Karpas-422 (cell line): ENCODE measurements at regions not wholly inside any gene's neighbourhood (a gene's known extent, or its start where the extent isn't known, plus 50 kb on each side); places are given as distances from the start of the nearest gene placed in this dataset.

ENCODE experiments used
- DNase-seq: peaks from one replicate; pipeline ENCODE4 v3.0.0-alpha.2; 2015
- H2AFZ ChIP-seq: fragments of 200-600 bp; sonication (generic); 2 replicates; pipeline ENCODE4 v1.6.1; 2014; ENCODE audit warnings: antibody characterized with exemption, low read length, mixed read lengths
- H3K27ac ChIP-seq: fragments of 200-600 bp; sonication (generic); 2 replicates; pipeline ENCODE4 v1.5.1; 2014; ENCODE audit warnings: mild to moderate bottlenecking, low read length, moderate library complexity
- H3K27me3 ChIP-seq: fragments of 200-600 bp; sonication (generic); 2 replicates; pipeline ENCODE4 v1.6.1; 2014; ENCODE audit warnings: low read length, mixed read lengths
- H3K36me3 ChIP-seq: fragments of 200-600 bp; sonication (generic); 2 replicates; pipeline ENCODE4 v1.6.1; 2014; ENCODE audit warnings: low read length, mixed read lengths; ENCODE audit not compliant: insufficient read depth
- H3K4me1 ChIP-seq: fragments of 200-600 bp; sonication (generic); 2 replicates; pipeline ENCODE4 v1.6.1; 2014; ENCODE audit warnings: mild to moderate bottlenecking, low read length, mixed read lengths
- H3K4me2 ChIP-seq: fragments of 200-600 bp; sonication (generic); 2 replicates; pipeline ENCODE4 v1.6.1; 2014; ENCODE audit warnings: low read length, low read depth, mild to moderate bottlenecking; ENCODE audit not compliant: poor library complexity, severe bottlenecking
- H3K4me3 ChIP-seq: fragments of 200-600 bp; sonication (generic); 2 replicates; pipeline ENCODE4 v1.5.1; 2014; ENCODE audit warnings: mild to moderate bottlenecking, antibody characterized with exemption, low read length, mixed read lengths
- H3K79me2 ChIP-seq: fragments of 200-600 bp; sonication (generic); 2 replicates; pipeline ENCODE4 v1.6.1; 2014; ENCODE audit warnings: mild to moderate bottlenecking, low read length, mixed read lengths
- H3K9ac ChIP-seq: fragments of 200-600 bp; sonication (generic); 2 replicates; pipeline ENCODE4 v1.6.0; 2014; ENCODE audit warnings: low read length
- H3K9me2 ChIP-seq: fragments of 200-600 bp; sonication (generic), shearing (Covaris generic); replicated peaks from 2 replicates; pipeline ENCODE4 v1.6.0; 2014; ENCODE audit warnings: mild to moderate bottlenecking, low read length, moderate library complexity; ENCODE audit not compliant: insufficient read depth
- H3K9me3 ChIP-seq: fragments of 300-700, 200-600 bp; sonication (generic); 2 replicates; pipeline ENCODE4 v1.6.1; 2014; ENCODE audit warnings: low read length, mixed read lengths
- H4K20me1 ChIP-seq: fragments of 200-600 bp; sonication (generic); 2 replicates; pipeline ENCODE4 v1.6.1; 2014; ENCODE audit warnings: mild to moderate bottlenecking, antibody characterized with exemption, low read length, low read depth; ENCODE audit not compliant: insufficient read depth

GRCh38 chr3:116969135-116969534, 259.6 kb downstream of the TUSC7 start:
- H2AFZ ChIP-seq, result no peak overlapping the region
- H3K4me1 ChIP-seq, result no peaks in the 10 kb centered on the region

GRCh38 chr3:116969646-116970045, 260.1 kb downstream of the TUSC7 start:
- no peak overlapping the region for H3K9ac ChIP-seq
- H3K4me3 ChIP-seq, result no peak overlapping the region
- H3K27ac ChIP-seq, result no peak overlapping the region
- no peaks in the 10 kb centered on the region for H3K4me1 ChIP-seq
- no peaks in the 10 kb centered on the region for H3K36me3 ChIP-seq
- no peak overlapping the region for H2AFZ ChIP-seq
- no peaks in the 10 kb centered on the region for H3K9me3 ChIP-seq
- H3K27me3 ChIP-seq, result no peaks in the 10 kb centered on the region
- no peaks in the 10 kb centered on the region for H4K20me1 ChIP-seq
- no peak for DNase-seq
- H3K79me2 ChIP-seq, result no peaks in the 10 kb centered on the region
- H3K4me2 ChIP-seq, result no peak overlapping the region
- no peaks in the 10 kb centered on the region for H3K9me2 ChIP-seq

More at GRCh38 chr3:116969135-116969534, 259.6 kb downstream of the TUSC7 start:
- H3K36me3 ChIP-seq, result no peaks in the 10 kb centered on the region
- no peaks in the 10 kb centered on the region for H3K9me3 ChIP-seq
- DNase-seq, result no peak
- no peak overlapping the region for H3K27ac ChIP-seq
- no peaks in the 10 kb centered on the region for H3K9me2 ChIP-seq
- no peak overlapping the region for H3K4me3 ChIP-seq
- H3K79me2 ChIP-seq, result no peaks in the 10 kb centered on the region
- no peaks in the 10 kb centered on the region for H3K27me3 ChIP-seq
- H3K9ac ChIP-seq, result no peak overlapping the region
- no peaks in the 10 kb centered on the region for H4K20me1 ChIP-seq
- H3K4me2 ChIP-seq, result no peak overlapping the region

GRCh38 chr3:116971531-116971930, 262.0 kb downstream of the TUSC7 start:
- DNase-seq, result no peak
- H4K20me1 ChIP-seq, result no peaks in the 10 kb centered on the region
- no peaks in the 10 kb centered on the region for H3K36me3 ChIP-seq
- no peaks in the 10 kb centered on the region for H3K79me2 ChIP-seq
- H2AFZ ChIP-seq, result no peak overlapping the region
- H3K4me3 ChIP-seq, result no peak overlapping the region
- no peaks in the 10 kb centered on the region for H3K4me1 ChIP-seq
- no peaks in the 10 kb centered on the region for H3K9me3 ChIP-seq
- no peak overlapping the region for H3K9ac ChIP-seq
- H3K4me2 ChIP-seq, result no peak overlapping the region
- no peaks in the 10 kb centered on the region for H3K9me2 ChIP-seq
- no peaks in the 10 kb centered on the region for H3K27me3 ChIP-seq
- H3K27ac ChIP-seq, result no peak overlapping the region

- DNase-seq, result no peak
- Histone ChIP-seq H3K4me3 (no peak overlapping the region), H3K4me2 (no peak overlapping the region), H3K36me3 (no peaks in the 10 kb centered on the region), H3K79me2 (no peaks in the 10 kb centered on the region), H3K4me1 (no peaks in the 10 kb centered on the region), H3K27ac (no peak overlapping the region), H4K20me1 (no peaks in the 10 kb centered on the region), H2AFZ (no peak overlapping the region), H3K9me3 (no peaks in the 10 kb centered on the region), H3K27me3 (no peaks in the 10 kb centered on the region), H3K9me2 (no peaks in the 10 kb centered on the region), H3K9ac (no peak overlapping the region)
Observed at GRCh38 chr3:116974702-116975101, 265.1 kb downstream of the TUSC7 start.

DNA sequence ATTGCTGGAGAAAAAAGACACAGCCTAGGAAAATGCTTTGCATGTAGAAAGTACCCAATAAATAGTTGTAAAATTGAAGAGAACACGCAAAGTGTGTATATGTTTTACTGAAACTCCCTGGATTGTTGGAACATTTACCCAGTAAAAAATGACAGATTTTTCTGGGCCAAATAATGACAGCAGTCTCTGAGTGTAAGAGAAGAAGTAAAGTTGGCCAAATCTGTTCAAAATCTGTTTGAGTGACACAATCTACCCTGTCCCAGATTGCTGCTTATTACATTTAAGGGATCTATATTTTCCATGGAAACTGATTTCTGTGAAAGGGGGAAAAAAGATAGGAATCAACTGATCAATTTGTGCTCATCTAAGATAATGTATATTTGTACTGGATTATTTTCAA, 267.9 kb downstream of the TUSC7 start:
- no peak overlapping the region for H3K4me3 ChIP-seq
- H3K79me2 ChIP-seq, result no peaks in the 10 kb centered on the region
- no peak overlapping the region for H3K4me2 ChIP-seq

DNA sequence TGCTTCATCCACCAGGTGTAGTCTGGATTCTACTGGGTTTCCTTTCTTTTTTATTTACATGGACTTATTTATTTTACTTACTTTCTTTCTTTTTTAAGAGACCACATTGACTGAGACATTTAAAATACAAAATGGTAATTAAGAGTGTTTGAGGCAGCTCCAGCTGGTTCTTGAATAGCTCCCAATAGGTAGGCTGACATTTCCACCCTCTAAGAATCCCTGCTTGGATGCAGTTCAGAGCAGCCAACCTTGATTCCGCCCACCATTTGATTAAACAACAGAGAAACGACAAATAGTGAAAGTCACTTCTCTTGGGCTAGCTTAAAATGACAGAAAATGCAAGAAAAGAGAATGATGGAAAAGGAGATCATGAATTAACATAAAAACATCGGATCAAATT, 270.5 kb downstream of the TUSC7 start:
- Histone ChIP-seq H3K4me1 (no peaks in the 10 kb centered on the region), H3K9me2 (no peaks in the 10 kb centered on the region), H4K20me1 (no peaks in the 10 kb centered on the region), H3K9me3 (no peaks in the 10 kb centered on the region), H3K9ac (no peak overlapping the region), H3K27ac (no peak overlapping the region), H3K4me3 (no peak overlapping the region), H3K79me2 (no peaks in the 10 kb centered on the region), H2AFZ (no peak overlapping the region), H3K27me3 (no peaks in the 10 kb centered on the region), H3K36me3 (no peaks in the 10 kb centered on the region), H3K4me2 (no peak overlapping the region)
- DNase-seq, result no peak

More for the DNA sequence above, 267.9 kb downstream of the TUSC7 start:
- no peaks in the 10 kb centered on the region for H3K4me1 ChIP-seq
- H3K27ac ChIP-seq, result no peak overlapping the region
- no peak for DNase-seq
- H2AFZ ChIP-seq, result no peak overlapping the region
- H3K9me2 ChIP-seq, result no peaks in the 10 kb centered on the region
- H3K9me3 ChIP-seq, result no peaks in the 10 kb centered on the region
- no peaks in the 10 kb centered on the region for H3K27me3 ChIP-seq
- H3K36me3 ChIP-seq, result no peaks in the 10 kb centered on the region
- H3K9ac ChIP-seq, result no peak overlapping the region
- no peaks in the 10 kb centered on the region for H4K20me1 ChIP-seq

DNA sequence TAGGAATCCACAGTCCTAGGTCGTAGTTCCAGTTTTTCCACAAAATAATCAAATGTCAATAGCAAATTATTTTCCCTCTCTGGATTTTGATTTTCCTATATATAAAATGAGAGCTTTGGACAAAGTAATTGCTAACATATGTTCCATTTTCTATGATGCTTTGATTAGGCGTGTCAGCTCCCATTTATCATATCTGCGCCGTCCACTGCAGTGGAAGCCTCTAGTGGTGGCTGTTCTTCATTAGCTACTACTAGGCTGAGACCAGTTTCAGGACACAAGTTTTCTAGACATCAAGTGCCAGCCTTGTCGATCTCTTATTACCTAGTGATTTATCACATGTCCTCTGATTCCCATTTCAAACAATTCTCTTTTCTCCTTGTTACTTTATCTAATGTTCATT, 271.5 kb downstream of the TUSC7 start:
- no peak overlapping the region for H3K9ac ChIP-seq
- H3K27me3 ChIP-seq, result no peaks in the 10 kb centered on the region
- H3K4me1 ChIP-seq, result no peaks in the 10 kb centered on the region
- no peaks in the 10 kb centered on the region for H4K20me1 ChIP-seq
- no peaks in the 10 kb centered on the region for H3K9me3 ChIP-seq
- no peaks in the 10 kb centered on the region for H3K9me2 ChIP-seq
- no peak overlapping the region for H3K4me3 ChIP-seq
- no peaks in the 10 kb centered on the region for H3K79me2 ChIP-seq
- no peak for DNase-seq
- no peak overlapping the region for H3K27ac ChIP-seq
- H3K36me3 ChIP-seq, result no peaks in the 10 kb centered on the region
- no peak overlapping the region for H3K4me2 ChIP-seq
- H2AFZ ChIP-seq, result no peak overlapping the region

DNA sequence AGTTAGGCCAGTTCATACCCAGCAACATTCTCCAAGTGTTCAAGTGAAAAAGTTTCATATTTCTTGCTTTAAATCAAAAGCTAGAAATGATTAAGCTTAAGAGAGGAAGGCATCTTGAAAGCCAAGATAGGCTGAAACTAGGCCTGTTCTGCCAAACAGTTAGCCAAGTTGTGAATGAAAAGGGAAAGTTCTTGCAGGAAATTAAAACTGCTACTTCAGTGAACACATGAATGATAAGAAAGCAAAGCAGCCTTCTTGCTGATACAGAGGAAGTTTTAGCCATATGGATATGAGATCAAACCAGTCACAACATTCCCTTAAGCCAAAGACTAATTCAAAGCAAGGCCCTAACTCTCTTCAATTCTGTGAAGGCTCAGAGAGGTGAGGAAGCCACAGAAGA, 274.7 kb downstream of the TUSC7 start:
- H3K9ac ChIP-seq, result no peak overlapping the region
- H2AFZ ChIP-seq, result no peak overlapping the region
- no peak overlapping the region for H3K4me2 ChIP-seq
- no peaks in the 10 kb centered on the region for H3K79me2 ChIP-seq
- no peaks in the 10 kb centered on the region for H3K4me1 ChIP-seq
- H3K4me3 ChIP-seq, result no peak overlapping the region
- H3K27me3 ChIP-seq, result no peaks in the 10 kb centered on the region
- H3K27ac ChIP-seq, result no peak overlapping the region
- DNase-seq, result no peak
- no peaks in the 10 kb centered on the region for H4K20me1 ChIP-seq
- no peaks in the 10 kb centered on the region for H3K9me2 ChIP-seq
- no peaks in the 10 kb centered on the region for H3K36me3 ChIP-seq
- H3K9me3 ChIP-seq, result no peaks in the 10 kb centered on the region

GRCh38 chr3:116994351-116994879, 284.8 kb downstream of the TUSC7 start:
- Histone ChIP-seq H3K27ac (no peak overlapping the region), H3K9me3 (no peaks in the 10 kb centered on the region), H3K9ac (no peak overlapping the region), H3K36me3 (no peaks in the 10 kb centered on the region), H3K4me3 (no peak overlapping the region), H3K9me2 (no peaks in the 10 kb centered on the region), H4K20me1 (no peaks in the 10 kb centered on the region), H2AFZ (no peak overlapping the region), H3K79me2 (no peaks in the 10 kb centered on the region), H3K4me1 (no peaks in the 10 kb centered on the region), H3K4me2 (no peak overlapping the region), H3K27me3 (no peaks in the 10 kb centered on the region)
- DNase-seq, result no peak
